Endothelial cell of umbilical vein (primary cell): ENCODE measurements at regions not wholly inside any gene's neighbourhood (a gene's known extent, or its start where the extent isn't known, plus 50 kb on each side); places are given as distances from the start of the nearest gene placed in this dataset.

Experiments used
- CTCF ChIP-seq, 2 donors: IDR thresholded peaks; 1 replicate in 1 of 2; 2 replicates in 1 of 2; pipeline ENCODE4 v1.5.1; 2011; ENCODE audit warnings: low read length in 2 of 2, mild to moderate bottlenecking in 2 of 2, moderate library complexity in 2 of 2, control low read depth in 1 of 2, inconsistent platforms in 1 of 2, low read depth in 1 of 2; ENCODE audit not compliant: insufficient read depth in 1 of 2; ENCODE audit errors: extremely low read depth in 1 of 2
- MAX ChIP-seq: IDR thresholded peaks from 2 replicates; pipeline ENCODE4 v1.6.1; 2011; ENCODE audit not compliant: insufficient read depth, insufficient read length
- POLR2AphosphoS5 ChIP-seq: IDR thresholded peaks from 2 replicates; pipeline ENCODE4 v1.6.1; 2012; ENCODE audit warnings: low read depth, mild to moderate bottlenecking, control low read depth, low read length, moderate library complexity; ENCODE audit not compliant: insufficient read depth

GRCh38 chr1:198902655-198903054 lies 263.8 kb downstream of the PTPRC start:
- TF ChIP-seq CTCF (IDR thresholded peaks at IDR 0.05; ENCODE audit: extremely low read depth in 1 of 2, insufficient read depth in 1 of 2, low read depth in 1 of 2, low read length in 2 of 2) (no peak), MAX (no peak), POLR2AphosphoS5 (no peak)
